Body of pancreas (tissue), 4 donors: ENCODE measurements at regions not wholly inside any gene's neighbourhood (a gene's known extent, or its start where the extent isn't known, plus 50 kb on each side); places are given as distances from the start of the nearest gene placed in this dataset.

Experiments used
- POLR2A ChIP-seq, 3 donors: fragments of 450-650 bp; IDR thresholded peaks; one replicate each; pipeline ENCODE4 v1.6.1; 2016; ENCODE audit warnings: antibody characterized with exemption in 3 of 3, mild to moderate bottlenecking in 2 of 3
- TF ChIP-seq, protein P1 (sequence below), 7 experiments: fragments of 450-650 bp in 4 of 7; fragments of 200-600 bp in 3 of 7; sonication (generic) in 3 of 7; IDR thresholded peaks; one replicate each; pipeline ENCODE4 v1.5.1; 2016 to 2019; ENCODE audit warnings: antibody characterized with exemption in 7 of 7

DNA sequence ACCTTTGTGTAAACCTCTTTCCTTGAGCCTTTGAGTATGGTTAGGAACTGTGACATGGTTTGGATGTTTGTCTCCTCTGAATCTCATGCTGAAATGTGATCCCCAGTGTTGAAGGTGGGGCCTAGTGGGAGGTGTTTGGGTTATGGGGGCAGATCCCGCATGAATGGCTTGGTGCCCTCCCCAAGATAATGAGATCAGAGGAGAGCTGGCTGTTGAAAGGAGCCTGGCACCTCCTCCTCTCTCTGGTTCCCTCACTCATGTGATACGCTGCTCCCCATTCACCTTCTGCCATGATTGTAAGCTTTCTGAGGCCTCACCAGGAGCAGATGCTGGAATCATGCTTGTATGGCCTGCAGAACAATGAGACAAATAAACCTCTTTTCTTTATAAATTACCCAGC is 1110.2 kb downstream of the CDH11 start:
- TF ChIP-seq, protein P1, sequence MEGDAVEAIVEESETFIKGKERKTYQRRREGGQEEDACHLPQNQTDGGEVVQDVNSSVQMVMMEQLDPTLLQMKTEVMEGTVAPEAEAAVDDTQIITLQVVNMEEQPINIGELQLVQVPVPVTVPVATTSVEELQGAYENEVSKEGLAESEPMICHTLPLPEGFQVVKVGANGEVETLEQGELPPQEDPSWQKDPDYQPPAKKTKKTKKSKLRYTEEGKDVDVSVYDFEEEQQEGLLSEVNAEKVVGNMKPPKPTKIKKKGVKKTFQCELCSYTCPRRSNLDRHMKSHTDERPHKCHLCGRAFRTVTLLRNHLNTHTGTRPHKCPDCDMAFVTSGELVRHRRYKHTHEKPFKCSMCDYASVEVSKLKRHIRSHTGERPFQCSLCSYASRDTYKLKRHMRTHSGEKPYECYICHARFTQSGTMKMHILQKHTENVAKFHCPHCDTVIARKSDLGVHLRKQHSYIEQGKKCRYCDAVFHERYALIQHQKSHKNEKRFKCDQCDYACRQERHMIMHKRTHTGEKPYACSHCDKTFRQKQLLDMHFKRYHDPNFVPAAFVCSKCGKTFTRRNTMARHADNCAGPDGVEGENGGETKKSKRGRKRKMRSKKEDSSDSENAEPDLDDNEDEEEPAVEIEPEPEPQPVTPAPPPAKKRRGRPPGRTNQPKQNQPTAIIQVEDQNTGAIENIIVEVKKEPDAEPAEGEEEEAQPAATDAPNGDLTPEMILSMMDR (IDR thresholded peaks at IDR 0.05): no peak
- TF ChIP-seq POLR2A (IDR thresholded peaks at IDR 0.05): no peak
